ENCODE measurements at regions not wholly inside any gene's neighbourhood (a gene's known extent, or its start where the extent isn't known, plus 50 kb on each side); places are given as distances from the start of the nearest gene placed in this dataset.

DNA sequence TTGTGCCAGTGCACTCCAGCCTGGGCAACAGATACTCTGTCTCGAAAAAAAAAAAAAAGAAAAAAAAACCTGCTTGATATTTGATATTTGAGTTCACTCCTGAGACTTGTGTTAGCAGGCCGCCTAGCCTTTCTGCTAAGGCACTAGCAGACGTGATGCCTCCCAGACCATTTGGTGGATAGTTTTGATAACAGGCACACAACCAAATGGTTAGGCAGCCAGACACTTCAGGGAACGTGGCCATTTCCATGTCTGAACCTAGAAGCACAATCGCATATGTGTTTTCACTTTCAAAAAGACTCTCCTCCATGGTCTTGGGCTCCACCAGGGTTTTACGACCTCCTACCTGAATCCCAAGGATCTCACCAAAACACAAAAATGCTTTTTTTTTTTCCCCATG is 1319.5 kb downstream of the BRINP3 start:
- DNase-seq (no peak), ATAC-seq (ENCODE audit: poor library complexity) (no peak)
- Mint-ChIP-seq H3K27me3 (no peaks in the 10 kb centered on the region), H3K9me3 (peaks cover 8% of the 10 kb centered on the region), H3K4me3 (no peak overlapping the region), H3K27ac (no peak overlapping the region), H3K4me1 (ENCODE audit: low read depth) (no peaks in the 10 kb centered on the region), H3K36me3 (ENCODE audit: low read depth) (no peaks in the 10 kb centered on the region)
- POLR2A ChIA-PET: no interaction called here
- CTCF ChIA-PET: no interaction called here
- intact Hi-C loops (cut with DNase I, micrococcal nuclease): no loop called here
- H3K27me3 ChIP-seq (ENCODE audit: control insufficient read depth in 1 of 2, insufficient read depth in 2 of 2, low read length in 2 of 2): no peaks in the 10 kb centered on the region
- no peaks in the 10 kb centered on the region for H3K36me3 ChIP-seq (ENCODE audit: insufficient read depth, low read length)
- peaks cover 3 to 10% of the 10 kb centered on the region in 2 experiments for H3K9me3 ChIP-seq (ENCODE audit: control insufficient read depth in 1 of 2, insufficient read depth in 1 of 2, low read length in 2 of 2)
- no peak overlapping the region for H3K4me3 ChIP-seq (ENCODE audit: low read length)
- TF ChIP-seq, protein P1, sequence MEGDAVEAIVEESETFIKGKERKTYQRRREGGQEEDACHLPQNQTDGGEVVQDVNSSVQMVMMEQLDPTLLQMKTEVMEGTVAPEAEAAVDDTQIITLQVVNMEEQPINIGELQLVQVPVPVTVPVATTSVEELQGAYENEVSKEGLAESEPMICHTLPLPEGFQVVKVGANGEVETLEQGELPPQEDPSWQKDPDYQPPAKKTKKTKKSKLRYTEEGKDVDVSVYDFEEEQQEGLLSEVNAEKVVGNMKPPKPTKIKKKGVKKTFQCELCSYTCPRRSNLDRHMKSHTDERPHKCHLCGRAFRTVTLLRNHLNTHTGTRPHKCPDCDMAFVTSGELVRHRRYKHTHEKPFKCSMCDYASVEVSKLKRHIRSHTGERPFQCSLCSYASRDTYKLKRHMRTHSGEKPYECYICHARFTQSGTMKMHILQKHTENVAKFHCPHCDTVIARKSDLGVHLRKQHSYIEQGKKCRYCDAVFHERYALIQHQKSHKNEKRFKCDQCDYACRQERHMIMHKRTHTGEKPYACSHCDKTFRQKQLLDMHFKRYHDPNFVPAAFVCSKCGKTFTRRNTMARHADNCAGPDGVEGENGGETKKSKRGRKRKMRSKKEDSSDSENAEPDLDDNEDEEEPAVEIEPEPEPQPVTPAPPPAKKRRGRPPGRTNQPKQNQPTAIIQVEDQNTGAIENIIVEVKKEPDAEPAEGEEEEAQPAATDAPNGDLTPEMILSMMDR (IDR thresholded peaks at IDR 0.05): no peak
- H3K4me1 ChIP-seq (ENCODE audit: insufficient read depth, low read length): no peaks in the 10 kb centered on the region
- H3K27ac ChIP-seq (ENCODE audit: low read depth in 1 of 2, low read length in 2 of 2): no peak overlapping the region

DNA sequence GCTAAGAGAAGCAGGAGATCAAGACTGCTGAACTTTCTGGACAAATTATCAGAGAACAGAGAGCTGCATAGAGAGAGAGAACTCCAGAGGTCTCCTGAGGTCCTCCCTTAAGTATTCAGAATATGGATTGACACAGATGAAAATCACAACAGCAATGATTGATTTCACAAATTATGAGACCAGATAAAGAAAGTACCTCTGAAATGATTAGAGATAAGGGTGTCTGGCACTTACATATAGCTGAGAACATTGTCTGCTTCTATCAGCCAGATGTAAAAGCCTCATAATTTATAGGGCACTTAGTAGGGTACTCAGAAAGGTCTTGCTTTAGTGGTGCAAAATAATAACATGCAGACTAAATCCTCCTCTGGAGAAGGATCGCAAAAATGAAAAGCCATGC is 1301.8 kb downstream of the BRINP3 start:
- DNase-seq (no peak), ATAC-seq (ENCODE audit: poor library complexity) (no peak)
- Histone ChIP-seq H3K27me3 (ENCODE audit: control insufficient read depth in 1 of 2, insufficient read depth in 2 of 2, low read length in 2 of 2) (no peaks in the 10 kb centered on the region), H3K36me3 (ENCODE audit: insufficient read depth, low read length) (no peaks in the 10 kb centered on the region), H3K27ac (ENCODE audit: low read depth in 1 of 2, low read length in 2 of 2) (no peak overlapping the region), H3K9me3 (ENCODE audit: control insufficient read depth in 1 of 2, insufficient read depth in 1 of 2, low read length in 2 of 2) (no peaks in the 10 kb centered on the region), H3K4me3 (ENCODE audit: low read length) (no peak overlapping the region), H3K4me1 (ENCODE audit: insufficient read depth, low read length) (no peaks in the 10 kb centered on the region)
- Mint-ChIP-seq H3K36me3 (ENCODE audit: low read depth) (no peaks in the 10 kb centered on the region), H3K4me1 (ENCODE audit: low read depth) (no peaks in the 10 kb centered on the region), H3K27me3 (no peaks in the 10 kb centered on the region), H3K4me3 (no peak overlapping the region), H3K9me3 (peaks cover 5% of the 10 kb centered on the region), H3K27ac (no peak overlapping the region)
- ChIA-PET POLR2A (no interaction called here), CTCF (no interaction called here)
- TF ChIP-seq, protein P1 (IDR thresholded peaks at IDR 0.05): no peak
- intact Hi-C loops (cut with DNase I, micrococcal nuclease): no loop called here

GRCh38 chr1:189180057-189180456 is 1297.6 kb downstream of the BRINP3 start:
- Mint-ChIP-seq H3K27ac (no peak overlapping the region), H3K36me3 (ENCODE audit: low read depth) (no peaks in the 10 kb centered on the region), H3K4me1 (ENCODE audit: low read depth) (no peaks in the 10 kb centered on the region), H3K9me3 (peaks cover 8% of the 10 kb centered on the region), H3K4me3 (no peak overlapping the region), H3K27me3 (no peaks in the 10 kb centered on the region)
- Histone ChIP-seq H3K36me3 (ENCODE audit: insufficient read depth, low read length) (no peaks in the 10 kb centered on the region), H3K27ac (ENCODE audit: low read depth in 1 of 2, low read length in 2 of 2) (no peak overlapping the region), H3K9me3 (ENCODE audit: control insufficient read depth in 1 of 2, insufficient read depth in 1 of 2, low read length in 2 of 2) (no peaks in the 10 kb centered on the region), H3K4me1 (ENCODE audit: insufficient read depth, low read length) (no peaks in the 10 kb centered on the region), H3K27me3 (ENCODE audit: control insufficient read depth in 1 of 2, insufficient read depth in 2 of 2, low read length in 2 of 2) (no peaks in the 10 kb centered on the region), H3K4me3 (ENCODE audit: low read length) (no peak overlapping the region)
- ChIA-PET POLR2A (interaction anchor here (0.6 kb wide), 1 partner anchor 619 kb away, joined by 3 read pairs; no protein-coding TSS in a partner anchor), CTCF (no interaction called here)
- no peak for DNase-seq
- no peak for ATAC-seq (ENCODE audit: poor library complexity)
- TF ChIP-seq, protein P1 (IDR thresholded peaks at IDR 0.05): no peak
- intact Hi-C loops (cut with DNase I, micrococcal nuclease): no loop called here
